GM12878 (cell line): ENCODE measurements at regions not wholly inside any gene's neighbourhood (a gene's known extent, or its start where the extent isn't known, plus 50 kb on each side); places are given as distances from the start of the nearest gene placed in this dataset.

ENCODE experiments used
- ATAC-seq: fragments of 200-7000 bp; cut with Tn5 transposase; 3 replicates; pipeline ENCODE4 v1.9.1; 2020; ENCODE audit warnings: mild to moderate bottlenecking, moderate library complexity
- BruUV-seq: library from RNA; stranded (reverse); fragments of 400-500 nt; replicated peaks from 2 replicates; lab custom pipeline; 2021; lab: Mats Ljungman, UMichigan
- CTCF ChIA-PET: fragments of 300-600 bp; sonication (Branson Sonifier 250); formaldehyde crosslinking; extraction: SDS; loops from one replicate; lab custom pipeline; 2021; ENCODE audit warnings: inconsistent platforms; lab: Yijun Ruan, JAX
- POLR2A ChIA-PET: fragments of 350-600 bp; formaldehyde crosslinking; extraction: SDS; loops from one replicate; lab custom pipeline; 2021; ENCODE audit warnings: inconsistent platforms; lab: Charles Lee
- RAD21 ChIA-PET: fragments of 300-600 bp; sonication (Branson Sonifier 250); formaldehyde crosslinking; loops from one replicate; lab custom pipeline; 2023; ENCODE audit warnings: antibody characterized with exemption; ENCODE audit not compliant: unreplicated experiment; lab: Charles Lee
- SMC1A ChIA-PET: fragments of 300-600 bp; sonication (Branson Sonifier 250); formaldehyde crosslinking; loops from one replicate; lab custom pipeline; 2023; ENCODE audit not compliant: unreplicated experiment, uncharacterized antibody; lab: Charles Lee
- DNase-seq: peaks from one replicate; pipeline ENCODE4 v3.0.0-alpha.2; 2011; ENCODE audit warnings: low read depth, low spot score
- FAIRE-seq: peaks from 3 replicates; lab custom pipeline; 2011; peaks lifted over from hg19 to GRCh38; lab: Jason Lieb, UNC
- H2AFZ ChIP-seq: 2 replicates; pipeline ENCODE4 v1.6.0; 2011; ENCODE audit warnings: low read depth, low read length, control low read depth; ENCODE audit not compliant: control insufficient read depth
- H3K27ac ChIP-seq: 2 replicates; pipeline ENCODE4 v1.5.1; 2011; ENCODE audit warnings: control low read depth; ENCODE audit not compliant: control insufficient read depth, insufficient read depth
- H3K27me3 ChIP-seq, 2 experiments: replicated peaks in 1 of 2; 2 replicates each; pipeline versions ENCODE4 v1.6.0 to v1.6.1; 2011; ENCODE audit warnings: low read length in 1 of 2; ENCODE audit not compliant: control insufficient read depth in 2 of 2, insufficient read depth in 2 of 2
- H3K36me3 ChIP-seq, 2 experiments: 2 replicates each; pipeline ENCODE4 v1.5.1; 2011; ENCODE audit warnings: low read length in 1 of 2; ENCODE audit not compliant: control insufficient read depth in 2 of 2, insufficient read depth in 2 of 2
- H3K4me1 ChIP-seq: 2 replicates; pipeline ENCODE4 v1.6.1; 2011; ENCODE audit warnings: mild to moderate bottlenecking, low read length, moderate library complexity, mixed read lengths; ENCODE audit not compliant: control insufficient read depth, insufficient read depth
- H3K4me2 ChIP-seq: 2 replicates; pipeline ENCODE4 v1.6.0; 2011; ENCODE audit warnings: control low read depth; ENCODE audit not compliant: control insufficient read depth, insufficient read depth
- H3K4me3 ChIP-seq: fragments of 200-600 bp; sonication (generic); 2 replicates; pipeline ENCODE4 v1.5.1; 2016
- H3K79me2 ChIP-seq: 2 replicates; pipeline ENCODE4 v1.6.0; 2011; ENCODE audit warnings: low read length; ENCODE audit not compliant: control insufficient read depth, insufficient read depth
- H3K9ac ChIP-seq: 2 replicates; pipeline ENCODE4 v1.8.0; 2011; ENCODE audit warnings: low read length, control low read depth, mixed read lengths; ENCODE audit not compliant: control insufficient read depth, insufficient read depth
- H3K9me3 ChIP-seq: replicated peaks from 3 replicates; pipeline ENCODE4 v1.5.1; 2011; ENCODE audit warnings: mild to moderate bottlenecking, low read length; ENCODE audit not compliant: control insufficient read depth, insufficient read depth
- H4K20me1 ChIP-seq: 2 replicates; pipeline ENCODE4 v1.6.0; 2011; ENCODE audit not compliant: control insufficient read depth, insufficient read depth
- ATF3 ChIP-seq: IDR thresholded peaks from 2 replicates; pipeline ENCODE4 v1.6.1; 2011; ENCODE audit warnings: low read depth, mild to moderate bottlenecking, low read length, moderate library complexity, borderline replicate concordance; ENCODE audit errors: extremely low read depth
- CHD4 ChIP-seq: fragments of 200-600 bp; sonication (generic); IDR thresholded peaks from 2 replicates; pipeline ENCODE4 v1.6.1; 2016; ENCODE audit warnings: mild to moderate bottlenecking
- DPF2 ChIP-seq: fragments of 450-650 bp; IDR thresholded peaks from 2 replicates; pipeline ENCODE4 v1.6.1; 2017; ENCODE audit warnings: mild to moderate bottlenecking
- E4F1 ChIP-seq: fragments of 450-650 bp; IDR thresholded peaks from 2 replicates; pipeline ENCODE4 v1.6.1; 2018; ENCODE audit warnings: borderline replicate concordance, mild to moderate bottlenecking; ENCODE audit not compliant: partially characterized antibody
- HCFC1 ChIP-seq: fragments of 150-350 bp; IDR thresholded peaks from 2 replicates; pipeline ENCODE4 v1.6.1; 2014; ENCODE audit warnings: low read length
- IRF3 ChIP-seq: fragments of 450-650 bp; IDR thresholded peaks from 2 replicates; pipeline ENCODE4 v1.6.1; 2014; ENCODE audit warnings: mild to moderate bottlenecking
- MEF2A ChIP-seq: IDR thresholded peaks from 2 replicates; pipeline ENCODE4 v1.6.1; 2011; ENCODE audit warnings: low read depth, mild to moderate bottlenecking, low read length, moderate library complexity; ENCODE audit not compliant: insufficient read depth
- MTA2 ChIP-seq: fragments of 450-650 bp; IDR thresholded peaks from 2 replicates; pipeline ENCODE4 v1.6.1; 2016; ENCODE audit warnings: low read depth, mild to moderate bottlenecking, moderate library complexity
- NR2C1 ChIP-seq: fragments of 450-650 bp; IDR thresholded peaks from 2 replicates; pipeline ENCODE4 v1.6.1; 2017; ENCODE audit warnings: antibody characterized with exemption, mild to moderate bottlenecking, moderate library complexity
- NR2F1 ChIP-seq: fragments of 450-650 bp; conservative IDR thresholded peaks from 2 replicates; pipeline ENCODE4 v1.6.1; 2017; ENCODE audit warnings: mild to moderate bottlenecking
- RELA ChIP-seq: fragments of 450-650 bp; IDR thresholded peaks from 2 replicates; pipeline ENCODE4 v1.8.0; 2014; ENCODE audit warnings: borderline replicate concordance; ENCODE audit not compliant: partially characterized antibody
- SPI1 ChIP-seq: IDR thresholded peaks from 2 replicates; pipeline ENCODE4 v1.6.1; 2011; ENCODE audit warnings: low read depth, mild to moderate bottlenecking, low read length, moderate library complexity, borderline replicate concordance; ENCODE audit not compliant: insufficient read depth
- TAF1 ChIP-seq: IDR thresholded peaks from 2 replicates; pipeline ENCODE4 v1.6.1; 2011; ENCODE audit warnings: mild to moderate bottlenecking, low read depth, low read length, borderline replicate concordance
- TBL1XR1 ChIP-seq: IDR thresholded peaks from 2 replicates; pipeline ENCODE4 v1.6.1; 2012; ENCODE audit warnings: low read depth, low read length, improper control_type of control experiment
- YBX1 ChIP-seq: fragments of 450-650 bp; IDR thresholded peaks from 2 replicates; pipeline ENCODE4 v1.6.1; 2016; ENCODE audit warnings: antibody characterized with exemption
- ZNF207 ChIP-seq: fragments of 450-650 bp; IDR thresholded peaks from 2 replicates; pipeline ENCODE4 v1.6.1; 2014; ENCODE audit warnings: antibody characterized with exemption, mild to moderate bottlenecking, borderline replicate concordance
- ZNF24 ChIP-seq: fragments of 450-650 bp; IDR thresholded peaks from 2 replicates; pipeline ENCODE4 v1.6.1; 2017; ENCODE audit warnings: antibody characterized with exemption, mild to moderate bottlenecking
- ZNF384 ChIP-seq: IDR thresholded peaks from 2 replicates; pipeline ENCODE4 v1.6.1; 2012; ENCODE audit warnings: low read depth, mild to moderate bottlenecking, low read length, improper control_type of control experiment, borderline replicate concordance
- WGBS: methylation state at CpG from one replicate; pipeline ENCODE4 v1.1.6; 2016; ENCODE audit warnings: low lambda C conversion rate; ENCODE audit not compliant: insufficient replicate concordance, insufficient coverage; ENCODE audit errors: missing lambda C conversion rate; 5-methylcytosine and 5-hydroxymethylcytosine counted together
- in situ Hi-C: fragments of 300-500 bp; cut with MboI; formaldehyde crosslinking; loops from 9 replicates; pipeline ENCODE4 v1.14.3; 2018; ENCODE audit warnings: mixed read lengths
- intact Hi-C: fragments of 100-400 bp; cut with micrococcal nuclease; formaldehyde crosslinking; loops from one replicate; pipeline ENCODE4 v1.14.2; 2022; ENCODE audit not compliant: unreplicated experiment

- Histone ChIP-seq H3K79me2 (no peaks in the 10 kb centered on the region), H3K4me2 (no peak overlapping the region), H3K4me3 (no peak overlapping the region), H3K9ac (no peak overlapping the region), H3K9me3 (no peaks in the 10 kb centered on the region), H3K27ac (no peak overlapping the region), H2AFZ (no peak overlapping the region), H4K20me1 (no peaks in the 10 kb centered on the region), H3K27me3 (no peaks in the 10 kb centered on the region; a peak in 2 of 4 replicates), H3K4me1 (no peaks in the 10 kb centered on the region), H3K36me3 (no peaks in the 10 kb centered on the region)
- SMC1A ChIA-PET, result no interaction called here
- CTCF ChIA-PET, result no interaction called here
- no TSS peak for BruUV-seq
- 18% methylated on average over 19 of the region's 19 CpGs for WGBS
- RAD21 ChIA-PET, result no interaction called here
- DNase-seq (no peak), ATAC-seq (no peak), FAIRE-seq (no peak)
- POLR2A ChIA-PET, result no interaction called here
- intact Hi-C loops (no loop called here), in situ Hi-C loops (no loop called here)
- TF ChIP-seq IRF3 (no peak), NR2C1 (no peak), CHD4 (no peak), TBL1XR1 (no peak), YBX1 (no peak), MTA2 (no peak), SPI1 (no peak), ATF3 (no peak), TAF1 (no peak), RELA (no peak), NR2F1 (no peak), ZNF384 (no peak), DPF2 (no peak), MEF2A (no peak), ZNF24 (no peak), E4F1 (no peak), ZNF207 (no peak), HCFC1 (no peak)
Measured at GRCh38 chr9:134590240-134591081, 51.1 kb upstream of the COL5A1 start.
